Stimulated activated CD4-positive, alpha-beta T cell treated with anti-CD3 and anti-CD28 coated beads, Interleukin-4, amount 100 ng/mL, for 48 hours (primary cell): ENCODE measurements at regions not wholly inside any gene's neighbourhood (a gene's known extent, or its start where the extent isn't known, plus 50 kb on each side); places are given as distances from the start of the nearest gene placed in this dataset.

Source experiments
- DNase-seq, 2 donors: peaks; one replicate each; pipeline ENCODE4 v3.0.0-alpha.2; 2020; ENCODE audit warnings: low read depth in 2 of 2

GRCh38 chr2:211062297-211062612 lies 505.9 kb downstream of the CPS1 start:
- DNase-seq = no peak

DNA sequence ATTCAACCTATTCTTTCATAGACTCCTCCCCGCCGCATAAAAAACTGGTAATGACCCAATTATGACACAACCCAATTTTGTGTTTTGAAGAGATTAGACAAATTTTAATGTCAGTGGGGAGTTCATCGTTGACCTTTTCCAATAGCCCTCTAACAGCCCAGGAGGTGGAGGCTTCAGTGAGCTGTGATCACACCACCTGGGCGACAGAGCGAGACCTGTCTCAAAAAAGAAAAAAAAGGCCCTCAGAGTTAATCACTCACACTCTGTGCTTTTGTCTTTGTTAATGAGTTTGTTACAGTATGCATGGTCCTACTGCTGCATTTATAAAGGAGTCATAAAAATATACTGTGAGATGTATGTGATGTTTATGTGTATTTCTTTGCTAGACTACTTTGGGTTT lies 510.6 kb downstream of the CPS1 start:
- no peak for DNase-seq

GRCh38 chr2:211068108-211068780 lies 511.8 kb downstream of the CPS1 start:
- DNase-seq = no peak

- no peak for DNase-seq
Measured at GRCh38 chr2:211070547-211070946, 514.1 kb downstream of the CPS1 start.

DNA sequence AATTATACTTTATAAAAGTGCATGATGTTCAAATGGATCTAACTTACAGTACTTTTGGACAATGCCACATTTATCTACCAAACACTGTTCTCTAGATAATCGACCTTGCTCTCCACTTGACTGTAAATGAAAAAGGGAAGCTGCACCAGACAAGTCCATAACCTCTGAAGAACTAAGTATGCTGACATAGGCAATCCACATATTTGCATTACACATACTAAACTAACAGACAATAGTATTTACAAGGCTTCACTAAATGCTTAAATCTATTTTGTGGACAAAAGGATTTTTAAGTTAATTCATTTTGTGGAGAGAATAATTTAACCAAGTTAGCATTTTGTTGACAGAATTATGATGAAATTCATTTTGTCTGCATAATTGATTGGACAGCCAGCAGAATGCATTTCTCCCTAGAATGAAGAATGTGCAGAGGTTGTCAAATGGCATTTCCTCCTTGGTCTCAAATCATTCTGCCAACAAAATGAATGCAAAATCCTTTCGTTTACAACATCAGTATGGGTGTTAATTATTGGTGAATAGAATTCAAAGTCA lies 520.9 kb downstream of the CPS1 start:
- no peak for DNase-seq

DNA sequence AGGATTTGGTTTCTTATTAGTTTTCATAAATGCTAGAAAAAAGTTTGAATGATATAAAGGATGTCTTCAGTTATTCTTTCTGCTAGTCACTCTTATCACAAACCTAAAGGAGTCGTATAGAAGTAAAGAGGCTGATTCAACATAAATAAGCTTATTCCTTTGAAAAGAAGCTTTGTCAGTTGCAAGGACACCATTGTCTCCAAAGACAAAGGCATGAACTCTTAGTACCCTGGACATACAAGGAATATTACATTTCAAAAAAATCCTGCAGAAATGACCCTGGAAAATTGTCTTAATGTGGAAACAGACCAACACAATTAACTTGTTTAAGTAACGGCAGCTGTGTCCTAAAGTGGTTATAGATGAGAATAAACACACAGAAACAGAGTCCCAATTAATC lies 528.0 kb downstream of the CPS1 start:
- no peak for DNase-seq

GRCh38 chr2:211085056-211085680 lies 528.8 kb downstream of the CPS1 start:
- DNase-seq = no peak

- DNase-seq = no peak
Measured at GRCh38 chr2:211086049-211086448, 529.6 kb downstream of the CPS1 start.

GRCh38 chr2:211089127-211089526 lies 532.7 kb downstream of the CPS1 start:
- no peak for DNase-seq

DNA sequence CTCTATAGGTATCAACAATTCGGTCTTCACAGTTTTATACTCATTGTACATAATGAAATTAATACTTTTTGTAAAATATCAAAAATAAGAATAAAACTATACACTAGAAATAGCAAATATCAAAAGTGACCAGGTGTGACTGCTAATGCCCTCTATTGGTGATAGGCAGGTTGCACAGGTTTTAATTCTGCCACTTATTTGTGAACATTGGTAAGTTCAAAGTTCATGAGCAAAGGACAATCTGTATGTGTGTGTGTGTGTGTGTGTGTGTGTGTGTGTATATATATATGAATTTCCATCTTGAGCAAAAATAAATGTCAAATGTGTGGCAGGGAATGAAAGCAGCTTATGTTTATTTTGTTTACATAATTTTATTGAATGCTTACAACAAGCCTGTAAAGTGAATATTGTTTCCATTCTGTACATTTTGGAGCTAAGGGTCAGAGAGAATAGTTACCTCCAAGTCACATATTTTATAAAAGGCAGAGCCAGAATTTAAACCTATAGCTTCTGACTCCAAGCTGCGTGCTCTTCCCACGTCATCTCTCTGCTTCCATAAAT lies 537.4 kb downstream of the CPS1 start:
- DNase-seq = no peak

GRCh38 chr2:211103989-211104388 lies 547.6 kb downstream of the CPS1 start:
- no peak for DNase-seq

GRCh38 chr2:211113334-211114175 lies 557.2 kb downstream of the CPS1 start:
- DNase-seq = no peak

DNA sequence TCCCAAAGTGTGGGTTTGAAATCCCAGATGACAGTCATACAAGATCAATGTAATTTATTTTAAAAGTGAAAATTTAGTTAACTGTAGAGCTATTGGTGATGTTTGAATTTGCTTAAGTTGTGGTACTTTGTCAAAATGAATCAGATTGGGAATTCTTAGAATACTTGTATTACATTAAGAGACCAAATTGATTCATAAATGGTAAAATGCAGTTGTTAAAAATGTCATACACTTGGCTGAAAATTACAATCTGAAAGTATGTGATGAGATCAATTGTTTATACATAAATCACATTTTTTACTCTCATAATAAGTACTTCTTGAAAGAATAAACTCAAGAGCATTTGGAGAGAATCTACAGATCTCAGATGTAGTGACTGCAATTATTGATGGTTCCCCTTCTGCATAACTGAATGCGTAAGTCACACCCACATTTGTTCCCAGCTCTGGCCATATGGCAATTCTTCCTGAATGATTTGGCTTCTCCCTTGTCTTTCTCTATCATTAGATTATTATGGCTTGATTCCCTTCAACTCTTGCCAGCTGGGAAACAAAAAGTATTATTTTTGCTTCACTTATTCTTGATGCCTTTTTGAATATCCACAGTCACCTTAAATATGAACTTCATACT lies 558.5 kb downstream of the CPS1 start:
- DNase-seq = no peak

DNA sequence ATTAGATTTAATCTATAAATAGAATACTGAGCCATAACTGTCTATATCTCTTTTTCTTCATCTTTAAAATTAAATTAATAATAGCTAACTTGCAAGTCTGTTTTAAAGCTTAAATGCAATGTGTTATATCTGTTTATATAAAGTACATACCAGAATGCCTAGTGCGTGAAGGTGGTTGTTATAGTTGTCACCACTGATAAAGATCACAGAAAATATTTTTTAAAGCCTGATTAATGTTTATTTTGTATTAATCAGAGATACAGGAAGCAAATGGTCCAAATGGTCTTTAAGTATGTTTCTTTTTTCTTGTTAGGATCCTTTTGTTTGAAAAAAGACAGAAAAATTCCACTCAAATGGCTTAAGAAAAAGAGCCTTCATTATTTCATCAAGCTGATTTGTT lies 560.6 kb downstream of the CPS1 start:
- DNase-seq = no peak

GRCh38 chr2:211126256-211126655 lies 569.9 kb downstream of the CPS1 start:
- no peak for DNase-seq

- DNase-seq = no peak
Measured at GRCh38 chr2:211127501-211127900, 571.1 kb downstream of the CPS1 start.

DNA sequence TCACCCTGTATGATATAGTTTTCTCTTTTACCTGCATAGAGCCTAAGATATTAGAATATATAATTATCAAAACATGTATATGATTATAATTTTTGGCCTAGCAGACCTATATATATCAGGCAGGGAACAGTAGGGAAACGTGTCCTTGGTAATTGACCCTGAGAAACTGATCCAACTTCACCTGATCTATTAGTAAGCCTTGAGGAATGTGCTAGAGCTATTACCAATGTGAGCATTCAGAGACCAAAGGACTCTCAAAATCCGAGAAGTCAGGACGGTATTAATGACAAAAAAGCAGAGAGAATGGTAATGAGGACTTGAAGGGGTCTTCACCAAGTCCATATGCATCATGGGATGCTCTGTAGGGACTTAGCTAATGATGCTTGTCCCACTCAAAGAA lies 571.9 kb downstream of the CPS1 start:
- no peak for DNase-seq

- DNase-seq = no peak
Measured at GRCh38 chr2:211129798-211130197, 573.4 kb downstream of the CPS1 start.

GRCh38 chr2:211132046-211132445 lies 575.6 kb downstream of the CPS1 start:
- DNase-seq = no peak

GRCh38 chr2:211132573-211132972 lies 576.2 kb downstream of the CPS1 start:
- no peak for DNase-seq

GRCh38 chr2:211133766-211134165 lies 577.4 kb downstream of the CPS1 start:
- DNase-seq = no peak

GRCh38 chr2:211138551-211138950 lies 582.2 kb downstream of the CPS1 start:
- no peak for DNase-seq
